ENCODE measurements at regions not wholly inside any gene's neighbourhood (a gene's known extent, or its start where the extent isn't known, plus 50 kb on each side); places are given as distances from the start of the nearest gene placed in this dataset.
A peak's percentile ranks its signal among the peaks of the same experiment; 100 is the strongest.

GRCh38 chr11:100484948-100485347, 202.1 kb upstream of the ARHGAP42 start:
- no peak for TF ChIP-seq CTCF (IDR thresholded peaks at IDR 0.05; ENCODE audit: insufficient read depth, low read depth, low read length)
- no peak for DNase-seq (ENCODE audit: low read depth)
- H3K4me3 ChIP-seq (ENCODE audit: low read depth, low read length), result no peak overlapping the region

DNA sequence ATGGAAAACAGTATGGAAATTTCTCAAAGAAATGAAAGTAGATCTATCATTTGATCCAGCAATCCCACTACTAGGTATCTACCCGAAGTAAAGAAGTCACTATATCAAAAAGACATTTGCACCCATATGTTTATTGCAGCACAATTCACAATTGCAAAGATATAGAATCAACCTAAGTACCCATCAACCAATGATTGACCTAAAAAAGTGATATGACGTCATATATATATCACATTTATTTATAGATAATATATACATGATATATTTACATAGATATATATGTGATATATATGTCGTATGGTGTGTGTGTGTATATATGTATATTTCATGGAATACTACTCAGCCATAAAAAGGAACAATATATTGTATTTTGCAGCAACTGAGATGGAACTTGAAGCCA, 188.3 kb upstream of the ARHGAP42 start:
- TF ChIP-seq CTCF (IDR thresholded peaks at IDR 0.05; ENCODE audit: insufficient read depth, low read depth, low read length), result no peak
- no peak overlapping the region for H3K4me3 ChIP-seq (ENCODE audit: low read depth, low read length)
- no peak for DNase-seq (ENCODE audit: low read depth)

DNA sequence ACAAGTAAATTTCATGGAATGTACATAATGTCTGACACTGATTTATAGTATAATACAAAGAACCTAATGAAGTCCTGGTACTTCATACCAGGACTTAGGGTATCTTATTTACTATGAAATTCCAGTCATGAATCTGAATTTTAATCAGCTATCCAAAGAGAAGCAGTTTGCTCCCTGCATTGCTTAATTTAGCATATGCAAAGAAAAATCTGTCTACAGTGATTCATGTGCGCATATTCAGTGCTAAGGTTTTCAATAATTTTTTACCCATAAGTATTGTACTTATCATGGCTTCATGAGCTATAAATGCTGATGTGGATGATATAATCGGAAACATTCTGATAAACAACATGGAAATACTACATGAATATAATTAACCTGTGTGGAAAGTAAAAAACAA, 185.6 kb upstream of the ARHGAP42 start:
- TF ChIP-seq CTCF (IDR thresholded peaks at IDR 0.05; ENCODE audit: insufficient read depth, low read depth, low read length), result no peak
- H3K4me3 ChIP-seq (ENCODE audit: low read depth, low read length), result no peak overlapping the region
- no peak for DNase-seq (ENCODE audit: low read depth)

GRCh38 chr11:100512475-100512874, 174.6 kb upstream of the ARHGAP42 start:
- no peak overlapping the region for H3K4me3 ChIP-seq (ENCODE audit: low read depth, low read length)
- no peak for TF ChIP-seq CTCF (IDR thresholded peaks at IDR 0.05; ENCODE audit: insufficient read depth, low read depth, low read length)
- DNase-seq (ENCODE audit: low read depth), result no peak

DNA sequence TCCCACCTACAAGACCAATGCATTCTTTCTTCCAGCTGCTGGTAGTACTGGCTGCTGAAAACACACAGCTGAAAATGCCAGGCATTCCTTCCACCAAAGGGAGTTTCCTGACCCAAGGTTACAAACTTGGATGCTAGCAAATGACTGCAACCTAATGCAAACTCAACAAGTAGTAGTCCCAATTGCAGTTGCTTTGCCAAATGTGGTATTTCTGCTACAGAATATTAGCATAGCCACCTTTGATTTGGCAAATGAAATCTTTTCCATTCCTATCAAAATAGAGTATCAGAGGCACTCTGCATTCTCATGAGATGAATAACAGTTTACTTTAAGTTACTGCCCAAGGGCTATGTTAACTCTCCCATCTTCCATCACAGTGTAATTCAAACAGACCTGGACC, 172.0 kb upstream of the ARHGAP42 start:
- H3K4me3 ChIP-seq (ENCODE audit: low read depth, low read length), result no peak overlapping the region
- DNase-seq (ENCODE audit: low read depth), result peak; percentile 38
- TF ChIP-seq CTCF (IDR thresholded peaks at IDR 0.05; ENCODE audit: insufficient read depth, low read depth, low read length), result no peak

- no peak for TF ChIP-seq CTCF (IDR thresholded peaks at IDR 0.05; ENCODE audit: insufficient read depth, low read depth, low read length)
- no peak for DNase-seq (ENCODE audit: low read depth)
- no peak overlapping the region for H3K4me3 ChIP-seq (ENCODE audit: low read depth, low read length)
Observed at GRCh38 chr11:100525197-100525596, 161.9 kb upstream of the ARHGAP42 start.

GRCh38 chr11:100525635-100526034, 161.5 kb upstream of the ARHGAP42 start:
- peak; percentile 11 for DNase-seq (ENCODE audit: low read depth)
- peak; percentile 47 for TF ChIP-seq CTCF (IDR thresholded peaks at IDR 0.05; ENCODE audit: insufficient read depth, low read depth, low read length)

More at GRCh38 chr11:100525635-100526034, 161.5 kb upstream of the ARHGAP42 start:
- no peak overlapping the region for H3K4me3 ChIP-seq (ENCODE audit: low read depth, low read length)

All from fibroblast of villous mesenchyme (primary cell).